ENCODE measurements at regions not wholly inside any gene's neighbourhood (a gene's known extent, or its start where the extent isn't known, plus 50 kb on each side); places are given as distances from the start of the nearest gene placed in this dataset.

- TF ChIP-seq ZNF133 (tag by site-specific recombination; IDR thresholded peaks at IDR 0.05) = no peak
- TF ChIP-seq, protein P1, sequence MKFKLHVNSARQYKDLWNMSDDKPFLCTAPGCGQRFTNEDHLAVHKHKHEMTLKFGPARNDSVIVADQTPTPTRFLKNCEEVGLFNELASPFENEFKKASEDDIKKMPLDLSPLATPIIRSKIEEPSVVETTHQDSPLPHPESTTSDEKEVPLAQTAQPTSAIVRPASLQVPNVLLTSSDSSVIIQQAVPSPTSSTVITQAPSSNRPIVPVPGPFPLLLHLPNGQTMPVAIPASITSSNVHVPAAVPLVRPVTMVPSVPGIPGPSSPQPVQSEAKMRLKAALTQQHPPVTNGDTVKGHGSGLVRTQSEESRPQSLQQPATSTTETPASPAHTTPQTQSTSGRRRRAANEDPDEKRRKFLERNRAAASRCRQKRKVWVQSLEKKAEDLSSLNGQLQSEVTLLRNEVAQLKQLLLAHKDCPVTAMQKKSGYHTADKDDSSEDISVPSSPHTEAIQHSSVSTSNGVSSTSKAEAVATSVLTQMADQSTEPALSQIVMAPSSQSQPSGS (tag by site-specific recombination; IDR thresholded peaks at IDR 0.05; ENCODE audit: low read depth) = no peak
- TF ChIP-seq MYNN (tag by site-specific recombination; IDR thresholded peaks at IDR 0.05; ENCODE audit: borderline replicate concordance) = no peak
- no peak for TF ChIP-seq ZNF211 (tag by site-specific recombination; IDR thresholded peaks at IDR 0.05; ENCODE audit: low read depth)
- TF ChIP-seq YY1 (tag by site-specific recombination; IDR thresholded peaks at IDR 0.05) = no peak
- TF ChIP-seq, protein P2, sequence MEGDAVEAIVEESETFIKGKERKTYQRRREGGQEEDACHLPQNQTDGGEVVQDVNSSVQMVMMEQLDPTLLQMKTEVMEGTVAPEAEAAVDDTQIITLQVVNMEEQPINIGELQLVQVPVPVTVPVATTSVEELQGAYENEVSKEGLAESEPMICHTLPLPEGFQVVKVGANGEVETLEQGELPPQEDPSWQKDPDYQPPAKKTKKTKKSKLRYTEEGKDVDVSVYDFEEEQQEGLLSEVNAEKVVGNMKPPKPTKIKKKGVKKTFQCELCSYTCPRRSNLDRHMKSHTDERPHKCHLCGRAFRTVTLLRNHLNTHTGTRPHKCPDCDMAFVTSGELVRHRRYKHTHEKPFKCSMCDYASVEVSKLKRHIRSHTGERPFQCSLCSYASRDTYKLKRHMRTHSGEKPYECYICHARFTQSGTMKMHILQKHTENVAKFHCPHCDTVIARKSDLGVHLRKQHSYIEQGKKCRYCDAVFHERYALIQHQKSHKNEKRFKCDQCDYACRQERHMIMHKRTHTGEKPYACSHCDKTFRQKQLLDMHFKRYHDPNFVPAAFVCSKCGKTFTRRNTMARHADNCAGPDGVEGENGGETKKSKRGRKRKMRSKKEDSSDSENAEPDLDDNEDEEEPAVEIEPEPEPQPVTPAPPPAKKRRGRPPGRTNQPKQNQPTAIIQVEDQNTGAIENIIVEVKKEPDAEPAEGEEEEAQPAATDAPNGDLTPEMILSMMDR (tag by site-specific recombination; IDR thresholded peaks at IDR 0.05) = no peak
- TF ChIP-seq ZNF707 (tag by site-specific recombination; IDR thresholded peaks at IDR 0.05) = no peak
- TF ChIP-seq ZNF501 (tag by site-specific recombination; IDR thresholded peaks at IDR 0.05) = no peak
- TF ChIP-seq, protein P3, sequence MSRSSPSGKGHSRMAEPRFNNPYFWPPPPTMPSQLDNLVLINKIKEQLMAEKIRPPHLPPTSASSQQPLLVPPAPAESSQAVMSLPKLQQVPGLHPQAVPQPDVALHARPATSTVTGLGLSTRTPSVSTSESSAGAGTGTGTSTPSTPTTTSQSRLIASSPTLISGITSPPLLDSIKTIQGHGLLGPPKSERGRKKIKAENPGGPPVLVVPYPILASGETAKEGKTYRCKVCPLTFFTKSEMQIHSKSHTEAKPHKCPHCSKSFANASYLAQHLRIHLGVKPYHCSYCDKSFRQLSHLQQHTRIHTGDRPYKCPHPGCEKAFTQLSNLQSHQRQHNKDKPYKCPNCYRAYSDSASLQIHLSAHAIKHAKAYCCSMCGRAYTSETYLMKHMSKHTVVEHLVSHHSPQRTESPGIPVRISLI (tag by site-specific recombination; IDR thresholded peaks at IDR 0.05) = no peak
- TF ChIP-seq ZNF530 (tag by site-specific recombination; IDR thresholded peaks at IDR 0.05; ENCODE audit: low read depth) = no peak
- no peak for TF ChIP-seq OVOL3 (tag by site-specific recombination; IDR thresholded peaks at IDR 0.05)
- no peak for TF ChIP-seq ZFP3 (tag by site-specific recombination; IDR thresholded peaks at IDR 0.05; ENCODE audit: low read depth)
- TF ChIP-seq PRDM10 (tag by site-specific recombination; IDR thresholded peaks at IDR 0.05) = no peak
Measured at GRCh38 chr6:105836379-105836778, 249.8 kb upstream of the PRDM1 start.
